ENCODE measurements at regions not wholly inside any gene's neighbourhood (a gene's known extent, or its start where the extent isn't known, plus 50 kb on each side); places are given as distances from the start of the nearest gene placed in this dataset.

GRCh38 chr3:28101705-28102104, 139.7 kb upstream of the CMC1 start:
- DNase-seq (ENCODE audit: low spot score), result no peak
- TF ChIP-seq CTCF (conservative IDR thresholded peaks at IDR 0.05; ENCODE audit: low read depth), result no peak
- CTCF ChIA-PET, result no interaction called here
- H3K27ac ChIP-seq, result no peak overlapping the region
- POLR2A ChIA-PET (ENCODE audit: low non-redundant PET), result no interaction called here

DNA sequence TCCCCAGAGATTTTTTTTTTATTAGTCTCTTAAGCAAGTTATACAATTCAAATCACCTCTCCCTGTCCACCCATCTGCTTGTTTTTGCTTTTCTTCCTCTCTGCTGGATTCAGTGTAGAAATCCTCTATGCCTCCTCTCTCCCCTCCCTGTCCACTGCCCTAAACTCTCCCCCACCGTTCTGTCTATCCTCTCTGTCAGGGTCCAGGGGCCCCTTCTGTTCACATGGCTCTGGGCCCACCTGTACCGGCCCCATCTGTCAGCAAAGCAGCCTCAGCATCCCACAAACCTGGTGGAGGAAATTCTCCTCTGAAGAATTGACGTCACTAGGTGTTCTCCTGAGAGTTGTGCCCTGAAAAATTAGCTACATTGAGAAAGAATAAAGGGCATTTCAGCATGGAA, 137.6 kb upstream of the CMC1 start:
- TF ChIP-seq CTCF (conservative IDR thresholded peaks at IDR 0.05; ENCODE audit: low read depth), result no peak
- CTCF ChIA-PET, result interaction anchor here (0.6 to 0.7 kb wide), 2 partner anchors 138 to 769 kb away, joined by 3 read pairs; partner anchors contain the start of gene CMC1
- no peak for DNase-seq (ENCODE audit: low spot score)
- POLR2A ChIA-PET (ENCODE audit: low non-redundant PET), result no interaction called here
- no peak overlapping the region for H3K27ac ChIP-seq

- CTCF ChIA-PET, result no interaction called here
Observed at GRCh38 chr3:28104896-28105534, 136.4 kb upstream of the CMC1 start.

GRCh38 chr3:28109829-28110228, 131.6 kb upstream of the CMC1 start:
- DNase-seq (ENCODE audit: low spot score), result no peak
- H3K27ac ChIP-seq, result no peak overlapping the region
- CTCF ChIA-PET, result interaction anchor here (0.7 kb wide), 1 partner anchor 1004 kb away, joined by 3 read pairs; no protein-coding TSS in a partner anchor
- POLR2A ChIA-PET (ENCODE audit: low non-redundant PET), result no interaction called here
- TF ChIP-seq CTCF (conservative IDR thresholded peaks at IDR 0.05; ENCODE audit: low read depth), result no peak

More at GRCh38 chr3:28104896-28105534, 136.4 kb upstream of the CMC1 start:
- POLR2A ChIA-PET (ENCODE audit: low non-redundant PET), result no interaction called here
- H3K27ac ChIP-seq, result no peak overlapping the region
- DNase-seq (ENCODE audit: low spot score), result no peak
- no peak for TF ChIP-seq CTCF (conservative IDR thresholded peaks at IDR 0.05; ENCODE audit: low read depth)

- CTCF ChIA-PET, result no interaction called here
- POLR2A ChIA-PET (ENCODE audit: low non-redundant PET), result no interaction called here
- DNase-seq (ENCODE audit: low spot score), result no peak
Observed at GRCh38 chr3:28110869-28111268, 130.6 kb upstream of the CMC1 start.

GRCh38 chr3:28114893-28115292, 126.5 kb upstream of the CMC1 start:
- TF ChIP-seq CTCF (conservative IDR thresholded peaks at IDR 0.05; ENCODE audit: low read depth), result no peak
- no peak for DNase-seq (ENCODE audit: low spot score)
- ChIA-PET POLR2A (ENCODE audit: low non-redundant PET) (no interaction called here), CTCF (no interaction called here)
- H3K27ac ChIP-seq, result no peak overlapping the region

More at GRCh38 chr3:28110869-28111268, 130.6 kb upstream of the CMC1 start:
- TF ChIP-seq CTCF (conservative IDR thresholded peaks at IDR 0.05; ENCODE audit: low read depth), result no peak
- no peak overlapping the region for H3K27ac ChIP-seq

All from RWPE1 (cell line).